ENCODE measurements at regions not wholly inside any gene's neighbourhood (a gene's known extent, or its start where the extent isn't known, plus 50 kb on each side); places are given as distances from the start of the nearest gene placed in this dataset.

DNA sequence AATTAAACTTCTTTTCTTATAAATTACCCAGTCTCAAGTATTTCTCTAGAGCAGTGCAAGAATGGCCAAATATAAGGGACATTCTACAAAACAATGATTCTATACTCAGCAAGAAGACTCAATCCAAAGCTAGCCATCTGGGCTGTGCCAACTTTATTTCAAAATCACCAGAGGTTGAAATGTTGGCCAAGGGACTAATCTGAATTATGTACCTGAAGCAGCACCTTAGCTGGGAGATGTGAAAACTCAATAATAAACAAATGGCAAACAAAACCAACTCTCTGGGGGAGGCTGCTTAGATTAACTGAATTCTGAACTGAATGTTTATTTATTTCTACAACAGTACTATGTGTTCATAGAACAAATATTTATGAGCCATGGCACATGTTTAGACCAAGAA, 251.3 kb downstream of the RDH14 start (continued):
- TF ChIP-seq KDM1A (IDR thresholded peaks at IDR 0.05; ENCODE audit: borderline replicate concordance, low read length) (no peak), SIX5 (IDR thresholded peaks at IDR 0.05; ENCODE audit: low read depth, low read length) (no peak), FOSL1 (IDR thresholded peaks at IDR 0.05; ENCODE audit: insufficient read depth, low read depth, low read length) (no peak), NANOG (IDR thresholded peaks at IDR 0.05; ENCODE audit: insufficient read depth, low read depth, low read length, poor library complexity, severe bottlenecking) (no peak), SP2 (IDR thresholded peaks at IDR 0.05; ENCODE audit: low read length) (no peak), BRCA1 (IDR thresholded peaks at IDR 0.05; ENCODE audit: low read depth, low read length) (no peak), RXRA (IDR thresholded peaks at IDR 0.05; ENCODE audit: insufficient read depth, low read depth, low read length) (no peak)
